HG03460 (cell line): ENCODE measurements at regions not wholly inside any gene's neighbourhood (a gene's known extent, or its start where the extent isn't known, plus 50 kb on each side); places are given as distances from the start of the nearest gene placed in this dataset.

Experiments
- ATAC-seq: cut with Tn5 transposase; IDR thresholded peaks from one replicate; pipeline ENCODE4 v1.9.1; 2021; ENCODE audit not compliant: unreplicated experiment

- ATAC-seq, result no peak
These were observed 67.6 kb downstream of the NMUR2 start for GRCh38 chr5:152337484-152337883.

- no peak for ATAC-seq
These were observed 69.6 kb downstream of the NMUR2 start for GRCh38 chr5:152335461-152335860.

GRCh38 chr5:152332716-152333460, 72.2 kb downstream of the NMUR2 start:
- no peak for ATAC-seq

GRCh38 chr5:152331718-152332117, 73.4 kb downstream of the NMUR2 start:
- no peak for ATAC-seq

GRCh38 chr5:152331006-152331405, 74.1 kb downstream of the NMUR2 start:
- ATAC-seq, result no peak

- no peak for ATAC-seq
These were observed 75.3 kb downstream of the NMUR2 start for GRCh38 chr5:152329761-152330283.

GRCh38 chr5:152329207-152329606, 75.9 kb downstream of the NMUR2 start:
- ATAC-seq, result no peak

- no peak for ATAC-seq
These were observed 89.1 kb downstream of the NMUR2 start for GRCh38 chr5:152315942-152316341.

GRCh38 chr5:152314196-152314829, 90.8 kb downstream of the NMUR2 start:
- no peak for ATAC-seq

GRCh38 chr5:152309926-152310450, 95.1 kb downstream of the NMUR2 start:
- ATAC-seq, result no peak

- ATAC-seq, result no peak
These were observed 98.7 kb downstream of the NMUR2 start for GRCh38 chr5:152306386-152306785.

- no peak for ATAC-seq
These were observed 99.6 kb downstream of the NMUR2 start for GRCh38 chr5:152305525-152305924.

GRCh38 chr5:152303841-152304240, 101.2 kb downstream of the NMUR2 start:
- ATAC-seq, result no peak

- no peak for ATAC-seq
These were observed 107.2 kb downstream of the NMUR2 start for GRCh38 chr5:152297866-152298265.

GRCh38 chr5:152293189-152293588, 111.9 kb downstream of the NMUR2 start:
- ATAC-seq, result no peak

- ATAC-seq, result no peak
These were observed 114.9 kb downstream of the NMUR2 start for GRCh38 chr5:152290181-152290580.

GRCh38 chr5:152288917-152289595, 116.0 kb downstream of the NMUR2 start:
- no peak for ATAC-seq

- ATAC-seq, result no peak
These were observed 116.6 kb downstream of the NMUR2 start for GRCh38 chr5:152288499-152288898.

GRCh38 chr5:152285764-152286163, 119.3 kb downstream of the NMUR2 start:
- no peak for ATAC-seq

GRCh38 chr5:152282331-152282730, 122.7 kb downstream of the NMUR2 start:
- no peak for ATAC-seq

GRCh38 chr5:152277936-152278335, 127.1 kb downstream of the NMUR2 start:
- no peak for ATAC-seq

- ATAC-seq, result no peak
These were observed 130.9 kb downstream of the NMUR2 start for GRCh38 chr5:152274224-152274623.
